GM20000 (cell line): ENCODE measurements at regions not wholly inside any gene's neighbourhood (a gene's known extent, or its start where the extent isn't known, plus 50 kb on each side); places are given as distances from the start of the nearest gene placed in this dataset.
"Not testable (repeated sequence)": the region's sequence is repeated elsewhere in the genome, so short reads cannot be mapped to it uniquely, and the experiment has no call there.

Source experiments
- DNase-seq: peaks from one replicate; pipeline ENCODE4 v3.0.0; 2012; ENCODE audit warnings: low spot score
- TF ChIP-seq, protein P1 (sequence below): IDR thresholded peaks from 2 replicates; pipeline ENCODE4 v1.5.1; 2012; ENCODE audit warnings: mild to moderate bottlenecking, control low read depth; ENCODE audit errors: extremely low read depth, missing control alignments

DNA sequence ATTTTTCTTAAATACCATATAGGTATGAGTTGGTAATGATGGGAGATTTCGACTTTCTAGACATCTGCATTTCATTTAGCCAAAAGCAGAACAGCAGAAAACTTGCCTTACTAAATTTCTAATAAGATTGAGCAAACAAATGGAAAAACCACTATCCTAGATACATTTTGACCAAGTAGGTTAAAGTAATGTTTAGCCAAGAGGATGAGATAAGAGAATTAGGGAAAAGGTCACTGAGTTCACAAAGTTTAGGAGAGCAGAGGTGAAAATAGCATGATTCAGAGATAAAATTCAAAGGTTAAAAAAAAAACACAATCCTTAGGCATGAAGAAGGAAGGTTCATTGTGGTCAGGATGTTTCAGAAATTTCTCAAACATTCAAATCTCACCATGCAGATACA is 450.3 kb downstream of the CD83 start:
- TF ChIP-seq, protein P1, sequence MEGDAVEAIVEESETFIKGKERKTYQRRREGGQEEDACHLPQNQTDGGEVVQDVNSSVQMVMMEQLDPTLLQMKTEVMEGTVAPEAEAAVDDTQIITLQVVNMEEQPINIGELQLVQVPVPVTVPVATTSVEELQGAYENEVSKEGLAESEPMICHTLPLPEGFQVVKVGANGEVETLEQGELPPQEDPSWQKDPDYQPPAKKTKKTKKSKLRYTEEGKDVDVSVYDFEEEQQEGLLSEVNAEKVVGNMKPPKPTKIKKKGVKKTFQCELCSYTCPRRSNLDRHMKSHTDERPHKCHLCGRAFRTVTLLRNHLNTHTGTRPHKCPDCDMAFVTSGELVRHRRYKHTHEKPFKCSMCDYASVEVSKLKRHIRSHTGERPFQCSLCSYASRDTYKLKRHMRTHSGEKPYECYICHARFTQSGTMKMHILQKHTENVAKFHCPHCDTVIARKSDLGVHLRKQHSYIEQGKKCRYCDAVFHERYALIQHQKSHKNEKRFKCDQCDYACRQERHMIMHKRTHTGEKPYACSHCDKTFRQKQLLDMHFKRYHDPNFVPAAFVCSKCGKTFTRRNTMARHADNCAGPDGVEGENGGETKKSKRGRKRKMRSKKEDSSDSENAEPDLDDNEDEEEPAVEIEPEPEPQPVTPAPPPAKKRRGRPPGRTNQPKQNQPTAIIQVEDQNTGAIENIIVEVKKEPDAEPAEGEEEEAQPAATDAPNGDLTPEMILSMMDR = no peak
- no peak for DNase-seq

DNA sequence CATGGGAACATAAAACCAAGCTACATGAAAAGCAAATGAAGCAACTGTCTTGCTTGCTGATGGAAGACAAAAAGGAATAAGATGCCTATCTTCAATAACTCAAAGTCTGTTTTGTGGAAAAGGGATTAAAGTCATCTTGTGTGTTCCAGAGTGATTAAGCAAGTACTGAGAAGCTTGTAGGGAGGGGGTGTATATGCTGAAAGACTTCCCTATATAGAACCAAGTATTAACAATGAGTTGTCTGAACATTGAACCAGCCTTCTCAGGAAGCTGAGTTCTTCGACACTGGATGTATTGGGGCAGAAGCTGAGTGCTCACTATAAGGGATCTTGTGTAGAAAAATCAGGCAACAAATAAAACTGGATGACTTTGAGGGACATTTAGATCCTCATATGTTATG is 451.8 kb downstream of the CD83 start:
- no peak for DNase-seq
- TF ChIP-seq, protein P1 = no peak

DNA sequence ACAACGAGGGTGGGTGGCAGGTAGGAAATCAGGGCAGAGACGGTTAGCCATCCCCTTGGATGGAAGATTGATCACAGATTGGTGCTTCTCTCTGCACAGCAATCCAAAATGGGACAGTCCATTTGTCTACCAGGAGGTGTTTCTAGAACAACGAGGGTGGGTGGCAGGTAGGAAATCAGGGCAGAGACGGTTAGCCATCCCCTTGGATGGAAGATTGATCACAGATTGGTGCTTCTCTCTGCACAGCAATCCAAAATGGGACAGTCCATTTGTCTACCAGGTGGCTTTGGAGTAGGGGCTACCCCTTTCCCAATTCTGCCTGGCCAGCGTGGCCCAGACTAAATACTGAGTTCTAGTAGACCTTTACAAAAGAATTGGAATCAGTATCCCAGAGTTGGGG is 452.3 kb downstream of the CD83 start:
- not testable (repeated sequence) for DNase-seq

DNA sequence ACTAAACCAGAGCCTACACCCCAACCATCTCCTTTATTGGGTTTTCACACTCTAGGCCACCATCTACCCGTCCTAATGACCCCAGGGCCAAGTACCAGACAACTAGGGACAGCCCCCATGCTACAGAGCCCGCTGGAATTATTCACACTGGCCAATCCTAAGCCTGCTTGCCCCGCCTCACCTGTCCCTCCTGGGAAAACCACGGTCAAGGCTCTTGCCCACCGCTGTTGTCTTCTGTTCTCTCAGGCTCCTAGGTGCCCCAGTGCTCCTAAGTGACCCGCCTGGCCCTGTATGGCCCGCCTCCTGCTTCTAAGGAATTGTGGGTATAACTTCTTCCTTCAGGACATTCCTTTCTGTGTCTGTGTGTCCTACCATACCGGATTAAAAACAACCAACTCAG is 453.4 kb downstream of the CD83 start:
- no peak for DNase-seq
- TF ChIP-seq, protein P1 = no peak

DNA sequence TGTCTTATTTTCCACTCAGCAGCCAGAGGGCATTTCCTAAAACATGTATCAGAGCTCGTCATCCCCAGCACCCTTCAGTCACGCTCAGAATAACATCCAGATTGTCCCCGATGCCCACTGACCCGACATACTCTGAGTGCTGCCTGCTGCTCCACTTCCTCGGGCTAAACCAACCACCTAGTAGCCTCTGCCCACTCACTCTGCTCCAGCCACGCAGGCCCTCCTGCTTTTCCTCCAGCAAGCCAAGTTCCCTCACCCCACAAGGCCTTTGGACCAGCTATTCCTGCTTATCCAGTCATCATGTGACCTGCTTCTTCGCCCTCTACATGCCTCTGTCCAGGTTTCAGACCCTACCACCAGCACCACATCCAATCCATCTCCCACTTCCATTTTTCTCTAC is 454.2 kb downstream of the CD83 start:
- DNase-seq = no peak
- TF ChIP-seq, protein P1 = no peak

DNA sequence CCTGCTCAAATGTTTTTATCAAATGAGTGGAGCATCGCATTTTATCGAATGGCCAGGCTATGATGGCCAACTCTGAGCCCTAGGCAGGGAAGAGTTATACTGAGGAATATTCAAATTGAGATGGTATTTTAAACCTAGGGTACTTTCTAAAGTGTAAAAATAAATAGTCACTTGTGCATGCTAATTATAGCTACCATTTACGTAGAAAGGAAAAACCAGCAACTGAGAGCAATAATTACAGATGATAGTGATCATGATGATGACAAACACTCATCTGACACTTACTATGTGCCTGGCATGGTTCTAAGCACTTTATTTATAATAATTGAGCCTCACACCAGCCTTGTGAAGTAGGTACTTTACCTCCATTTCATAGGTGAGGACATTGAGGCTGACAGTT is 455.7 kb downstream of the CD83 start:
- TF ChIP-seq, protein P1 = no peak
- DNase-seq = no peak

DNA sequence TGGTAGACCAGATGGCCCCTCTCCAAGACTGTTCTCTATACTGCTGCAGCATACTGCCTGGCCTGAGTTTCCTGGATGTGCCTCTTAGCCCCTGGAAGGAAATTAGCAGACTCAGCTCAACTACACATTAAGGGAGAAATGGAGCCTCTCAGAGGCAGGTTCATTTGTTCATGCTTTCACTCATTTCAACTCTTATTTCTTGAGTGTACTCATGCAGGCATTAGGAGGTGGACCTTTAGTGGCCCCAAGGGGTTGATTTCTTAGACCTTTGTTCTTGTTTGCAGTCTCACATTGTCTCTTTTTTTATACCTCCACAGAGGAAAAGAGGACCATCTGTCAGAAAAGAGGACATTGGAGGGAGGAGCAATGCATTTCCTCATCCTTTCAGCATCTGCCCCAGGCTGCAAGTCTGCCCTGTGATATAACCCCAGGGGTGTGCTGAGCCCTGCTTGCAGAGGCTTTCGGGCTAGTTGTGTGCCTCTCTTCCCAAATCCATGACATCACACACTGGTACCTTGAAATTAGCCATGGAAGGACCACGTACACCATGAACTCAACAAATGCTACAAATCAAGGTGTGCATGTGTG is 456.2 kb downstream of the CD83 start:
- TF ChIP-seq, protein P1 = no peak
- DNase-seq = no peak

DNA sequence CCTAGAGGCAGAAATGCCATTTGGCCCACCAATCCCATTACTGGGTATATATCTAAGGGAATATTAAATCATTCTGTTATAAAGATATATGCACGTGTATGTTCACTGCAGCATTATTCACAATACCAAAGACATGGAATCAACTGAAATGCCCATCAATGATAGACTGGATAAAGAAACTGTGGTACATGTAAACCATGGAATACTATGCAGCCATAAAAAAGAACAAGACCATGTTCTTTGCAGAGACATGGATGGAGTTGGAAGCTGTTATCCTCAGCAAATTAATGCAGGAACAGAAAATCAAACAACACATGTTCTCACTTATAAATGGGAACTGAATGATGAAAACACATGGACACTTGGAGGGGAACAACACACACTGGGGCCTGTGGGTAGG is 458.4 kb downstream of the CD83 start:
- TF ChIP-seq, protein P1 = no peak
- DNase-seq = no peak
